Activated T-cell treated with anti-CD3 and anti-CD28 coated beads, Interleukin-2, amount 50 U/mL, for 48 hours (primary cell): ENCODE measurements at regions not wholly inside any gene's neighbourhood (a gene's known extent, or its start where the extent isn't known, plus 50 kb on each side); places are given as distances from the start of the nearest gene placed in this dataset.

Experiments used
- DNase-seq, 2 experiments: peaks; one replicate each; pipeline ENCODE4 v3.0.0-alpha.2; 2020

GRCh38 chr15:85984241-85984640 is 95.4 kb upstream of the AGBL1 start:
- no peak for DNase-seq

- no peak for DNase-seq
Measured at GRCh38 chr15:85986116-85986515, 93.6 kb upstream of the AGBL1 start.

GRCh38 chr15:85986741-85987140 is 92.9 kb upstream of the AGBL1 start:
- no peak for DNase-seq

GRCh38 chr15:85988741-85989140 is 90.9 kb upstream of the AGBL1 start:
- no peak for DNase-seq

- DNase-seq, result no peak
Measured at GRCh38 chr15:85992224-85992623, 87.4 kb upstream of the AGBL1 start.

- no peak for DNase-seq
Measured at GRCh38 chr15:85993116-85993515, 86.6 kb upstream of the AGBL1 start.

- no peak for DNase-seq
Measured at GRCh38 chr15:85997618-85998017, 82.1 kb upstream of the AGBL1 start.

- DNase-seq, result no peak
Measured at GRCh38 chr15:85999658-86000057, 80.0 kb upstream of the AGBL1 start.

- no peak for DNase-seq
Measured at GRCh38 chr15:86001200-86001599, 78.5 kb upstream of the AGBL1 start.

GRCh38 chr15:86002444-86002843 is 77.2 kb upstream of the AGBL1 start:
- DNase-seq, result no peak

- DNase-seq, result no peak
Measured at GRCh38 chr15:86004061-86004460, 75.6 kb upstream of the AGBL1 start.

GRCh38 chr15:86006546-86006945 is 73.1 kb upstream of the AGBL1 start:
- no peak for DNase-seq

- DNase-seq, result no peak
Measured at GRCh38 chr15:86009727-86010126, 69.9 kb upstream of the AGBL1 start.

GRCh38 chr15:86010398-86010797 is 69.3 kb upstream of the AGBL1 start:
- no peak for DNase-seq

GRCh38 chr15:86010891-86011290 is 68.8 kb upstream of the AGBL1 start:
- DNase-seq, result no peak

- DNase-seq, result no peak
Measured at GRCh38 chr15:86014016-86014415, 65.7 kb upstream of the AGBL1 start.

- DNase-seq, result no peak
Measured at GRCh38 chr15:86016750-86017149, 62.9 kb upstream of the AGBL1 start.

GRCh38 chr15:86018679-86019078 is 61.0 kb upstream of the AGBL1 start:
- DNase-seq, result no peak

GRCh38 chr15:86021281-86022264 is 58.1 kb upstream of the AGBL1 start:
- DNase-seq, result no peak

GRCh38 chr15:86028961-86029360 is 50.7 kb upstream of the AGBL1 start:
- no peak for DNase-seq
